ENCODE measurements at regions not wholly inside any gene's neighbourhood (a gene's known extent, or its start where the extent isn't known, plus 50 kb on each side); places are given as distances from the start of the nearest gene placed in this dataset.

DNA sequence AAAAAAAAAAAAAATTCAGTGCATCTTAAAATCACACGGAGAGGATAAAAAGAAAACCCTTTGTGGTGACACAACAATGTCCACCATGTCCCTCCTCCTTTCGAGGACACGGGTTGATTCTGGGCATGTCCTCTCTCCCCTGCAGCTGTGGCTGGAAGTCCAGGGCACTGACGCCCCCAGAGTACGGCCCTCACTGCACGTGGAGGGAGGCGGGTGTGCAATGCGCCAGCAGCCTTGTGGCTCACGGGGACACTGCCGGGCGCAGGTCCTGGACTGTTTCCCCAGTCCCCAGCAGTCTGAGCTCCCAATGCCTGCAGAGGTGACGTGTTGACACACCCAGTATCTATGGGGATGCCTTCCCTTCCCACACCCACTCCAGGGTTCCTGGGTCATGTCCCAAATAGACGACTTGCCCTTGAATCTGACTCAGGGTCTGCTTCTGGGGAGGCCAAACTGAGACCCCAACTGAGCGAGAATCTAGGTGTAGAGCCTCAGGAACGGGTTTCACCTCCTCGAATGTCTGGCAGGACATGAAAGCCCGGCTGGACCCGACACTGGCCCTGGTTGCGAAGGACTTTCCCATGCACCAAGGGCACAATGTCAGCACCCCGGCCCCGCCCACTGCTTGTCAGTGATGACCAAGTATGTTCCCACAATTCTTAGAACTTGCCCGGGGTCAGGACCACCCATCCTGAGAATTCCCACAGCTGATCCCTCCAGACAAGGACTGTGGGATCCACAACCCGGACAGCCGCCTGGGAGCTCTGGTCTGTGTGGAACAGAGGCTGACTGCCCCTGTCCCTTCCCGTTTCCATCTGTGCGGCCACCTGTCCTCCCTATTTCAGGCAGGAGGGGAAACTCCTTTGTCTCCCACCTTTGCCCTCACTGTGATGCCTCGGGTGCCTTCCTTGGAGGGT is 425.1 kb upstream of the SULF2 start:
- peaks cover 0 to 4% (median 0%) of the 10 kb centered on the region in 3 donors for H3K27me3 Mint-ChIP-seq (ENCODE audit: low read depth in 3 of 3)
- H3K4me3 Mint-ChIP-seq: no peak overlapping the region
- H3K36me3 Mint-ChIP-seq: no peaks in the 10 kb centered on the region
- H3K27ac Mint-ChIP-seq: no peak overlapping the region
- DNase-seq: no peak
- no peaks in the 10 kb centered on the region for H3K4me1 Mint-ChIP-seq
- no peaks in the 10 kb centered on the region for H3K9me3 Mint-ChIP-seq

DNA sequence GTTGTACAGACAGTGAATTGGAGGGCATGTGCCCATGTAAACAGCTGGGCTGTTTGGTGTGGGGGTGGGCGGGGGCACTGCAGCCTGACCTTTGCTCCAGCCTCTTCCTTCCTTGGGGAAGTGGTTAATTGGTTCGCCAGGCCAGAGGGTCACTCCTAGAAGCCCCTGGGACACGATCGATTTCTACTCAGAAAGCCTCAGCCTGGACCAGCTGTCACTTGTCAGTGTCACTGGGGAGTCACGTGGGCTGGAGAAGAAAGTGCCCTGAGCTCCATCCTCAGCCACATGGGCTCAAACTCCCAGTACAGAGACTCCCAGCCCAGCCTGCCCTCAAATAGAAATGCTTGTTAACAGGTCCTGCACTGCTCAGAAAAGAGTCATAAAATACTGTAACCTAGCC is 423.8 kb upstream of the SULF2 start:
- no peak for DNase-seq
- Mint-ChIP-seq H3K36me3 (no peaks in the 10 kb centered on the region), H3K27ac (no peak overlapping the region), H3K9me3 (no peaks in the 10 kb centered on the region), H3K27me3 (ENCODE audit: low read depth in 3 of 3) (peaks cover 0 to 4% (median under 1%) of the 10 kb centered on the region in 3 donors), H3K4me1 (no peaks in the 10 kb centered on the region), H3K4me3 (no peak overlapping the region)

GRCh38 chr20:48208176-48208575 is 422.9 kb upstream of the SULF2 start:
- H3K9me3 Mint-ChIP-seq: no peaks in the 10 kb centered on the region
- H3K4me1 Mint-ChIP-seq: no peaks in the 10 kb centered on the region
- no peaks in the 10 kb centered on the region for H3K36me3 Mint-ChIP-seq
- H3K27me3 Mint-ChIP-seq (ENCODE audit: low read depth in 3 of 3): peaks cover 0 to 4% (median 3%) of the 10 kb centered on the region in 3 donors
- DNase-seq: no peak
- H3K27ac Mint-ChIP-seq: no peak overlapping the region
- H3K4me3 Mint-ChIP-seq: no peak overlapping the region

GRCh38 chr20:48207505-48207904 is 422.2 kb upstream of the SULF2 start:
- Mint-ChIP-seq H3K27ac (no peak overlapping the region), H3K27me3 (ENCODE audit: low read depth in 3 of 3) (peaks cover 0 to 4% (median 3%) of the 10 kb centered on the region in 3 donors), H3K9me3 (no peaks in the 10 kb centered on the region), H3K36me3 (no peaks in the 10 kb centered on the region), H3K4me3 (no peak overlapping the region), H3K4me1 (no peaks in the 10 kb centered on the region)
- no peak for DNase-seq

GRCh38 chr20:48205786-48206185 is 420.5 kb upstream of the SULF2 start:
- Mint-ChIP-seq H3K27ac (no peak overlapping the region), H3K4me1 (no peaks in the 10 kb centered on the region), H3K4me3 (no peak overlapping the region), H3K27me3 (ENCODE audit: low read depth in 3 of 3) (peaks cover 0 to 4% (median 3%) of the 10 kb centered on the region in 3 donors), H3K9me3 (no peaks in the 10 kb centered on the region), H3K36me3 (no peaks in the 10 kb centered on the region)
- DNase-seq: no peak

DNA sequence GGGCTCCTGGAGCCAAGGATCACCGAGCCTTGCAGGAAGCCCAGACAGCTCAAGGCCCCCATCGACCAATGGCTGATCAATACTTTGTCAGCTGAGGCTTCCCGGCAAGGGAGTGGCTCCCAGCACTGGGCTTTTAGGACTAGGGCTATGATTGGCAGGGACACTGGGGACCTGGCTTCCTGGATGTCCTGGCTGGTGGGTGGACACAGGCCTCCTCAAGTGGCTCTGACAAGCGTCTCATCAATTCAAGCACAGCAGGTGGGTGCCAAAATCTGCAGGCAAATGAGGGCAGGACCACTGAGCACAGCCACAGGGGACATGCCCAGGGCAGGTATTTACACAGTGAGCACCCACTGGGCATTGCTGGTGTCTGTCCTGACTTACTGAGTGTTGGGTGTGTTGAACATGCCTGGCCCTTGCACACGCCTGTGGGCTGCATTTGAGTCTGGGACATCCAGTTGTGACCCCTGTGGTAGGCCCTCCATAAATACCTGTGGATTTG is 420.1 kb upstream of the SULF2 start:
- H3K27ac Mint-ChIP-seq: no peak overlapping the region
- no peak for DNase-seq
- H3K4me3 Mint-ChIP-seq: no peak overlapping the region
- H3K4me1 Mint-ChIP-seq: no peaks in the 10 kb centered on the region
- H3K36me3 Mint-ChIP-seq: no peaks in the 10 kb centered on the region
- no peaks in the 10 kb centered on the region for H3K9me3 Mint-ChIP-seq
- H3K27me3 Mint-ChIP-seq (ENCODE audit: low read depth in 3 of 3): peaks cover 0 to 4% (median 3%) of the 10 kb centered on the region in 3 donors

- no peaks in the 10 kb centered on the region for H3K4me1 Mint-ChIP-seq
- H3K27ac Mint-ChIP-seq: peak overlapping the region in 1 of 6 donors; percentile 8
- H3K36me3 Mint-ChIP-seq: no peaks in the 10 kb centered on the region
- peaks cover 0 to 7% (median 3%) of the 10 kb centered on the region in 3 donors for H3K27me3 Mint-ChIP-seq (ENCODE audit: low read depth in 3 of 3)
- no peaks in the 10 kb centered on the region for H3K9me3 Mint-ChIP-seq
- no peak overlapping the region for H3K4me3 Mint-ChIP-seq
- DNase-seq: no peak
Observed at GRCh38 chr20:48204499-48204898, 419.2 kb upstream of the SULF2 start.

- no peaks in the 10 kb centered on the region for H3K9me3 Mint-ChIP-seq
- DNase-seq: no peak
- H3K36me3 Mint-ChIP-seq: no peaks in the 10 kb centered on the region
- no peaks in the 10 kb centered on the region for H3K4me1 Mint-ChIP-seq
- H3K27ac Mint-ChIP-seq: no peak overlapping the region
- H3K27me3 Mint-ChIP-seq (ENCODE audit: low read depth in 3 of 3): peaks cover 0 to 7% (median 3%) of the 10 kb centered on the region in 3 donors
- H3K4me3 Mint-ChIP-seq: no peak overlapping the region
Observed at GRCh38 chr20:48203252-48203651, 418.0 kb upstream of the SULF2 start.

DNA sequence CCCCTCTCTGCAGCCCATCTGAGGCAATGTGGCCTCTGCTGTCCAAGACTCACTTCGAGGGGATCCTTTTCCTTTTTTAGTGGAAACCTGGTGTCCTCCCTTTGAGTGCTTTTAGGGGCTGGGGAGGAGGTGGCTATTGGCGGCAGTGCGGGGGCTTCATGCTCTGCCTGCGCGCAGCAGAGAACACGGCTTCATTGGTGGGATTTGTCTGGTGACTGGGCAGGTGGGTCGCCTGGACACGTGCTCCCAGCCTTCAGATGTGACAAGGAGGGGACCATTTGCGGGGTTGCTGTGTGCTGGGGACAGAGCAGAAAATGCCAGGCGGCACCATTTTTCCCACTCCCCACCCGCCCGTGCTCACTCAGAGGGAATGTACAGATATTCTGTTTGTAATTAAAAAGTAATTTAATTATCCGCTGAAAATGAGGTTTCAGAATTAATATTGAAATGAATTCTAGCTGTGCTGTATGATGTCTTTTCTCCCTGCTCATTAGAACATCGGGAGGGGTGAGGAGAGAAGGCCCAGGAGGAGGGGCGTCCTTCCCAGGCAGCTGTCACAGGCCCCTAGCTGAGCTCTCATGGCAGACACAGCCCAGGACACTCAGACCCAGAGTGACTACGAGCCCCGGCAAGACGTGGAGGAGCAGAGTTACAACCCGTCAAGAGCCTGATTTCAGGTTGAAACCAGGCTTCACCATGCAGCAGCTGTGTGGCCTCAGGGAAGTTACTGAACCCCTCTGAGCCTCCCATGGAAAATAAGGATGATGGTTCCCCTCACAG is 417.2 kb upstream of the SULF2 start:
- no peak for DNase-seq
- Mint-ChIP-seq H3K27me3 (ENCODE audit: low read depth in 3 of 3) (peaks cover 0 to 7% (median 3%) of the 10 kb centered on the region in 3 donors), H3K4me1 (no peaks in the 10 kb centered on the region), H3K27ac (no peak overlapping the region), H3K4me3 (no peak overlapping the region), H3K36me3 (no peaks in the 10 kb centered on the region), H3K9me3 (no peaks in the 10 kb centered on the region)

DNA sequence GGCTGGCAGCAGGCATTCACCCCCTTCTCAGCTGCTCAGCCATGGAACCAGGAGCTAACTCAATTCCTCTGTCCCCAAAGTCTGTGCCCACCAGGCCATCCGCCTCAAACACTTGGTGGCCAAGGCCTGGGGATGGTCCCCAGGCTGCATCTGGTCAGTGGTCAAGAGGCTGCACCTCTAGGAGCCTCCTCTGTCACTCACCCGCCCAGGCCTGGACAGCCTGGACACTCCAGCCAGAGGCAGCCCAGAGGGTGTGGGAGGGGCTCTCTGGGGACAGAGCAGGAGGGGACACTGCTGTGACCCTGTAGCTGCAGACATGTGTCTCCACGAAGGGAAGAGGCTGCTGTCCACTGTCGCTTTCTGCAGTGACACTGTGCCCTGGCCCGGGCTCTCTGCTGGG is 416.6 kb upstream of the SULF2 start:
- Mint-ChIP-seq H3K4me3 (no peak overlapping the region), H3K36me3 (no peaks in the 10 kb centered on the region), H3K4me1 (no peaks in the 10 kb centered on the region), H3K9me3 (no peaks in the 10 kb centered on the region), H3K27me3 (ENCODE audit: low read depth in 3 of 3) (peaks cover 0 to 7% (median 3%) of the 10 kb centered on the region in 3 donors), H3K27ac (no peak overlapping the region)
- DNase-seq: no peak

DNA sequence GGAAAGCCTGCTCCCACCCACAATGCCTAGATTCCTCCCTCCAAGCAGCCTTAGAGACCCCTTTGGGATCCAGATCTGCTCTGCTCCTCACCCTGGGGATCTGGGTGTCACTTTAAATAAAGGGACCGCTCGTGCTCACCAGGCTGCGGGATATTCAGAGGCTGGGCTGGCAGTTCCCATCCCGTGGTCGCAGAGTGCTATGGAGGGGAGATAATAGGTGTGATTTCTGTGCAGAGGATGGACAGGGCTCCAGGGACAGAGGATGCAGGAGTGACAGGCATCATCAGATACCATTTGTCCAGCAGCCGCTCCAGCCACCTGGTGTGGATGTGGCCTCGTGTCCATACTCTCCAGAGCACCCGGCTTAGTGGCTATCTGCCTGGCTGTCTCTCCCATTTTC is 415.9 kb upstream of the SULF2 start:
- no peaks in the 10 kb centered on the region for H3K36me3 Mint-ChIP-seq
- DNase-seq: no peak
- peaks cover 0 to 3% (median 3%) of the 10 kb centered on the region in 3 donors for H3K27me3 Mint-ChIP-seq (ENCODE audit: low read depth in 3 of 3)
- H3K9me3 Mint-ChIP-seq: no peaks in the 10 kb centered on the region
- no peak overlapping the region for H3K27ac Mint-ChIP-seq
- H3K4me3 Mint-ChIP-seq: no peak overlapping the region
- no peaks in the 10 kb centered on the region for H3K4me1 Mint-ChIP-seq

- peaks cover 0 to 4% (median 1%) of the 10 kb centered on the region in 3 donors for H3K27me3 Mint-ChIP-seq (ENCODE audit: low read depth in 3 of 3)
- no peaks in the 10 kb centered on the region for H3K4me1 Mint-ChIP-seq
- H3K36me3 Mint-ChIP-seq: no peaks in the 10 kb centered on the region
- no peaks in the 10 kb centered on the region for H3K9me3 Mint-ChIP-seq
- H3K27ac Mint-ChIP-seq: no peak overlapping the region
- no peak for DNase-seq
- no peak overlapping the region for H3K4me3 Mint-ChIP-seq
Observed at GRCh38 chr20:48198929-48199451, 413.7 kb upstream of the SULF2 start.

- Mint-ChIP-seq H3K27me3 (ENCODE audit: low read depth in 3 of 3) (peaks cover 0 to 4% (median 0%) of the 10 kb centered on the region in 3 donors), H3K4me1 (no peaks in the 10 kb centered on the region), H3K4me3 (no peak overlapping the region), H3K27ac (no peak overlapping the region), H3K9me3 (peaks cover 0 to 3% (median 0%) of the 10 kb centered on the region in 6 donors), H3K36me3 (no peaks in the 10 kb centered on the region)
- no peak for DNase-seq
Observed at GRCh38 chr20:48197066-48197465, 411.8 kb upstream of the SULF2 start.

GRCh38 chr20:48196486-48196885 is 411.2 kb upstream of the SULF2 start:
- H3K4me3 Mint-ChIP-seq: no peak overlapping the region
- no peak overlapping the region for H3K27ac Mint-ChIP-seq
- H3K27me3 Mint-ChIP-seq (ENCODE audit: low read depth in 3 of 3): peaks cover 0 to 4% (median 0%) of the 10 kb centered on the region in 3 donors
- H3K4me1 Mint-ChIP-seq: no peaks in the 10 kb centered on the region
- H3K36me3 Mint-ChIP-seq: no peaks in the 10 kb centered on the region
- peaks cover 0 to 3% (median 0%) of the 10 kb centered on the region in 6 donors for H3K9me3 Mint-ChIP-seq
- DNase-seq: no peak

Measured in immature natural killer cell (primary cell).